ENCODE measurements at regions not wholly inside any gene's neighbourhood (a gene's known extent, or its start where the extent isn't known, plus 50 kb on each side); places are given as distances from the start of the nearest gene placed in this dataset.

DNA sequence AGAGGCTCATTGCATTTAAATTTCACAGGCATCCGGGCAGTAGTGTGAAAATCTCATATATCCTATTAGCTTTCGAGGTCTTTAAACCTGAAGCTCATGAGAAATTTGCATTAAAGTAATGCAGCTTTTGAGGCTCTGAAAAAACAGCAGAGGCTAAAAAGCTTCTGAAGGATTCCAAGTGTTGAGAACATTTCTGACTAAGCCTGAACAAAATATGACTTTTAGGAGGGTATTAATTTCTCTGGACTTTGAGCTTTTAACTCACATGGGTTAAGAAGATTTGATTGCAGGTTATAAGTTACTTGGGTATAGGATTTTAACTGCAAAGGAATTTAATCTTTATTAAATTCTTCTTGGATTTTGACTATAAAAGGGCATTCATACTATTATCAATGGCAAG lies 743.9 kb downstream of the TLE1 start:
- H3K9me3 Mint-ChIP-seq (ENCODE audit: low read depth), result peaks cover 3% of the 10 kb centered on the region
- peaks cover 13% of the 10 kb centered on the region for H3K4me1 Mint-ChIP-seq (ENCODE audit: low read depth)
- no peaks in the 10 kb centered on the region for H3K27me3 Mint-ChIP-seq (ENCODE audit: low read depth)
- no peak for DNase-seq (ENCODE audit: low spot score)
- TF ChIP-seq, protein P1, sequence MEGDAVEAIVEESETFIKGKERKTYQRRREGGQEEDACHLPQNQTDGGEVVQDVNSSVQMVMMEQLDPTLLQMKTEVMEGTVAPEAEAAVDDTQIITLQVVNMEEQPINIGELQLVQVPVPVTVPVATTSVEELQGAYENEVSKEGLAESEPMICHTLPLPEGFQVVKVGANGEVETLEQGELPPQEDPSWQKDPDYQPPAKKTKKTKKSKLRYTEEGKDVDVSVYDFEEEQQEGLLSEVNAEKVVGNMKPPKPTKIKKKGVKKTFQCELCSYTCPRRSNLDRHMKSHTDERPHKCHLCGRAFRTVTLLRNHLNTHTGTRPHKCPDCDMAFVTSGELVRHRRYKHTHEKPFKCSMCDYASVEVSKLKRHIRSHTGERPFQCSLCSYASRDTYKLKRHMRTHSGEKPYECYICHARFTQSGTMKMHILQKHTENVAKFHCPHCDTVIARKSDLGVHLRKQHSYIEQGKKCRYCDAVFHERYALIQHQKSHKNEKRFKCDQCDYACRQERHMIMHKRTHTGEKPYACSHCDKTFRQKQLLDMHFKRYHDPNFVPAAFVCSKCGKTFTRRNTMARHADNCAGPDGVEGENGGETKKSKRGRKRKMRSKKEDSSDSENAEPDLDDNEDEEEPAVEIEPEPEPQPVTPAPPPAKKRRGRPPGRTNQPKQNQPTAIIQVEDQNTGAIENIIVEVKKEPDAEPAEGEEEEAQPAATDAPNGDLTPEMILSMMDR (IDR thresholded peaks at IDR 0.05), result no peak
- no peak overlapping the region for H3K4me3 Mint-ChIP-seq (ENCODE audit: unreplicated experiment)
- H3K36me3 Mint-ChIP-seq (ENCODE audit: low read depth), result no peaks in the 10 kb centered on the region
- H3K27ac Mint-ChIP-seq (ENCODE audit: unreplicated experiment), result no peak overlapping the region

GRCh38 chr9:80937645-80938044 lies 751.7 kb downstream of the TLE1 start:
- Mint-ChIP-seq H3K4me1 (ENCODE audit: low read depth) (no peaks in the 10 kb centered on the region), H3K36me3 (ENCODE audit: low read depth) (no peaks in the 10 kb centered on the region), H3K27me3 (ENCODE audit: low read depth) (no peaks in the 10 kb centered on the region), H3K27ac (ENCODE audit: unreplicated experiment) (no peak overlapping the region), H3K4me3 (ENCODE audit: unreplicated experiment) (no peak overlapping the region), H3K9me3 (ENCODE audit: low read depth) (no peaks in the 10 kb centered on the region)
- no peak for DNase-seq (ENCODE audit: low spot score)
- TF ChIP-seq, protein P1 (IDR thresholded peaks at IDR 0.05), result no peak

DNA sequence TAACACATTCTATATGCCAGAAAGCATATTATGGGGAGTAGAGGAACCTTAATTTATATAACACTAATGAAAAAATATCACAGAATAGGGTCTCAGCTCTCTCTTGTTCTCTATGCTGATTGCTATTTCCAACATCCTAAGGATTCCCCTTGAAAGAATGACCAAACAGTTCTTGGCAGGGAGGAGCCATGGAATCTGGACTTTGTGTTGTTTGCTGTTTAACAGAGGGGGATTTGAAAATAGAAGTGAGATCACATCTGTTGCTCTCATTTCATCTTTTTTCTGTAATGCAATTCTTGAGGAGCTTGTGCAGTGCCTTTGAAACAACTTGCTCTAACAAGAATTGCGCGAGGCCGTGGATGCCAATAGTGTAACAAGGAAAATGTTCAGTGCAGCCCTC lies 755.3 kb downstream of the TLE1 start:
- H3K4me1 Mint-ChIP-seq (ENCODE audit: low read depth), result peaks cover 6% of the 10 kb centered on the region
- no peak overlapping the region for H3K27ac Mint-ChIP-seq (ENCODE audit: unreplicated experiment)
- TF ChIP-seq, protein P1 (IDR thresholded peaks at IDR 0.05), result no peak
- H3K9me3 Mint-ChIP-seq (ENCODE audit: low read depth), result no peaks in the 10 kb centered on the region
- H3K36me3 Mint-ChIP-seq (ENCODE audit: low read depth), result no peaks in the 10 kb centered on the region
- DNase-seq (ENCODE audit: low spot score), result no peak
- H3K27me3 Mint-ChIP-seq (ENCODE audit: low read depth), result no peaks in the 10 kb centered on the region
- no peak overlapping the region for H3K4me3 Mint-ChIP-seq (ENCODE audit: unreplicated experiment)

GRCh38 chr9:80932947-80933780 lies 756.2 kb downstream of the TLE1 start:
- TF ChIP-seq, protein P1 (IDR thresholded peaks at IDR 0.05), result no peak
- Mint-ChIP-seq H3K27me3 (ENCODE audit: low read depth) (no peaks in the 10 kb centered on the region), H3K9me3 (ENCODE audit: low read depth) (no peaks in the 10 kb centered on the region), H3K4me1 (ENCODE audit: low read depth) (peaks cover 6% of the 10 kb centered on the region), H3K27ac (ENCODE audit: unreplicated experiment) (no peak overlapping the region), H3K4me3 (ENCODE audit: unreplicated experiment) (no peak overlapping the region), H3K36me3 (ENCODE audit: low read depth) (no peaks in the 10 kb centered on the region)
- DNase-seq (ENCODE audit: low spot score), result no peak

DNA sequence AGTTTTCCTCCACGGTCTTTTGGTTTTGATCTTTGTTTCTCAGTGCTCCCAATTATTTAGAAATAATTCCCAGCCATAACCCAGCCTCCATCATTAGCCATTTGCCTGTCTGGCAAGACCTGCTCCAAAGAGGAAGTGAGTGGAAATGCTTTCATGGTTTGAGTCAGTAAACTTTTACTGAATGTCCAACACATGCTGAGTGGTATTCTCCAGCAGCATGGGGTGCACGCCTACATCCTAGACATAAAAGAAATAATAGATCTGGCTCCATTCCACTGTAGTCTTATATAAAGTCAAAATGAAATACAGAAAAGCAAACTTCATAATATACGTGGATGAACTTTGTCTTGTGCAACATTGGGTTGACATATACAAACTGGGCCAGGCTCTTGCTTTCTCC lies 757.2 kb downstream of the TLE1 start:
- TF ChIP-seq, protein P1 (IDR thresholded peaks at IDR 0.05), result no peak
- peaks cover 4% of the 10 kb centered on the region for H3K9me3 Mint-ChIP-seq (ENCODE audit: low read depth)
- H3K36me3 Mint-ChIP-seq (ENCODE audit: low read depth), result no peaks in the 10 kb centered on the region
- H3K4me3 Mint-ChIP-seq (ENCODE audit: unreplicated experiment), result no peak overlapping the region
- no peaks in the 10 kb centered on the region for H3K27me3 Mint-ChIP-seq (ENCODE audit: low read depth)
- peaks cover 6% of the 10 kb centered on the region for H3K4me1 Mint-ChIP-seq (ENCODE audit: low read depth)
- no peak overlapping the region for H3K27ac Mint-ChIP-seq (ENCODE audit: unreplicated experiment)
- DNase-seq (ENCODE audit: low spot score), result no peak

Data from chondrocyte (in vitro differentiated cells).